K562 (cell line): ENCODE measurements at regions not wholly inside any gene's neighbourhood (a gene's known extent, or its start where the extent isn't known, plus 50 kb on each side); places are given as distances from the start of the nearest gene placed in this dataset.

ENCODE experiments used
- CHD7 ChIP-seq: fragments of 200-600 bp; sonication (generic); IDR thresholded peaks from one replicate; pipeline ENCODE4 v1.6.1; 2012; ENCODE audit warnings: mild to moderate bottlenecking, low read depth, low read length, inconsistent platforms
- WHSC1 ChIP-seq: IDR thresholded peaks from one replicate; pipeline ENCODE4 v1.6.1; 2012; ENCODE audit warnings: low read length, control low read depth, inconsistent platforms

GRCh38 chr4:124318292-124318691 is 394.2 kb downstream of the ANKRD50 start (continued):
- no peak for TF ChIP-seq CHD7
- TF ChIP-seq WHSC1 = no peak
